ENCODE measurements at regions not wholly inside any gene's neighbourhood (a gene's known extent, or its start where the extent isn't known, plus 50 kb on each side); places are given as distances from the start of the nearest gene placed in this dataset.
"Not testable (repeated sequence)": the region's sequence is repeated elsewhere in the genome, so short reads cannot be mapped to it uniquely, and the experiment has no call there.

GRCh38 chr9:74080652-74081051 lies 416.5 kb upstream of the RORB start:
- TF ChIP-seq CTCF, EZH2, EZH2phosphoT487 (IDR thresholded peaks at IDR 0.05): not testable (repeated sequence)
